Inflammatory macrophage treated with lipopolysaccharide for 4 hours (primary cell): ENCODE measurements at regions not wholly inside any gene's neighbourhood (a gene's known extent, or its start where the extent isn't known, plus 50 kb on each side); places are given as distances from the start of the nearest gene placed in this dataset.

Experiments used
- DNase-seq: peaks from one replicate; pipeline ENCODE4 v3.0.0-alpha.2; 2020

DNA sequence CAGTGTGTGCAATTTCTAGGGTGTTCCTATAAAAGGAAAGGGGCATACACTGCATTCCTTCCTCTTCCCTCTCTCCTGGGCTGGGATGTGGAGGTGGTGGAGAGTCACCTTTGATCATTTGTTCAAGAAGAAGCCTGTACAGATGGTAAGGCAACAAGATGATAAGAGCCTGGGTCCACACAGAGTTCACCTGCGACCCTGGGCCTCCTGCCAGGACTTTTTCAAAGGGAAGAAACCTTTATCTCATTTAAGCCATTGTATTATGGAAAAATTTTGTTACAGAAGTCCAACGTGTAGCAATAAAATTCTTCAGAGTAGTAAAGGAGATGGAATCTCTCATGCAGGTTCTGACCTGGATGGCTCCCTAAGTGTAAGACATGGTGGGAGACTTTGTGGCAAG lies 189.1 kb downstream of the MIS18A start:
- DNase-seq = no peak

DNA sequence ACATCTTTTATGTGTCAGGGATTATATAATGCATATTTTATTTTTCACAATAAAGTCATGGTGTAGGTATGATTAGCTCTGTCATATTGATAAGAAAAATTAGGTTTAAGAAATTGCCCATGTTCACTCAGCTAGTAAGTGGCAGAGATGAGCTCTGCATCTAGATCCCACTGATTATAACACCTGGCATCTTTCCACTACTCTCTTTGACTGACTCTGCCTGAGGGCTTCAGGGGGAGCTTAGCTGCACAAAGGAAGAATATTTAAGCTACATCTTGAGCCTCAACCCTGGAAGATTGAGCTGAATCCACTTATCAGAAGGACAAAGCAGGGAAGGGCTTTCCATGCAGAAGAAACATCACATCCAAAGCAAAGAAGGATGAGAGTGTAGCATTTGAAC lies 190.4 kb downstream of the MIS18A start:
- no peak for DNase-seq

DNA sequence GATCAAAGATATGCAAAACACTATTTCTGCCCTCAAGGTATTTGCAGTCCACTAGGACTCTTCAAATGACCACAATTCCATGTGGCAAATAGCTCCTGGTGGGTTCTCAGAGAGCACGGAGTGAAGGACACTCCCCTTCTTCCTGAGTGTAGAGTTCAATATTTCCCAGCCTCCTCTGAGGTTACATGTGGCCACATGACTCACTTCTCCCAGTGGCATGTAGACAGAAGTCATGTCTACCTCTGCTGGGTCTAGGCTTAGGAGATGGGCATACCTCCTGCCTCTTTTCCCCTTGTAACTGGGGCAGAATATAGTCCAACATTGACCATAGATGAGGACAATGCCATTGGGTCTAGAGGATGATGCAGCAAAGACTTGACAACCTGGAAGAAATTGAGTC lies 191.4 kb downstream of the MIS18A start:
- no peak for DNase-seq

DNA sequence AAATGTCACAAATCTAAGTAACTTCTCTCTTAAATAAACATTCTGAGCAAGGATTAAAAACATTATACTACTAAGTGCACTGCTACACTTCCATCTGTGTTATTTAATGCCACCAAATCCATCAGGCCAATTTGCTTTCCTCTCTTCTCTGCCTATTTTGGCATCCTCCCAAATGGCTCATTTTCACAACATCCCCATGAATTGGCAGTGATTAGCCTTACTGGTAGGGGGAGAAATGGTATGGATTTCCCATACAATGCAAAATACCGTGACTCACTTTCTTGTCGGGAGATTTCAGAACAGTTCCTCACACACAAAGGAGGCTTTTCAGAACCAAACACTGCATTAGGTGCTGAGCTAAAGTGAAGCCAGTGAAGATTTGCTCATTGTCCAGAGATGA lies 195.7 kb downstream of the MIS18A start:
- DNase-seq = no peak

DNA sequence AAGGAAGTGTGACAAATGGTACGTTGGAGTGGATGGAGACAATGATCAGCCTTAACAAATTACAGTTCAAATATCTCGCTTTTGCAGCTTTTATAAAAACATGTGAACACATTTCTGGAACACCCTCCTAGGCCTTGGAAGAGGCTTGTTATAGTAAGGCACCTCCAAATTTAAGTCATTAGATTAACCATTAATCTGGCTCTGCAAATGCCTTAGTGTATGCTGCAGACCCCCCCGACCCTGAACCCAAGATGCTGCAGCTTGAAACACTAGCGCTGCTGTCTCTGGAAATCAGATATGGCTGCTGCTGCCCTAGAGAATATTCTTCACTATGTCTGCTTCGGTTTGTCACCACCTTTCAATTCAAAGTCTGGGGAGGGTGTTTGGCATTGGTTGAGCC lies 196.4 kb downstream of the MIS18A start:
- no peak for DNase-seq

DNA sequence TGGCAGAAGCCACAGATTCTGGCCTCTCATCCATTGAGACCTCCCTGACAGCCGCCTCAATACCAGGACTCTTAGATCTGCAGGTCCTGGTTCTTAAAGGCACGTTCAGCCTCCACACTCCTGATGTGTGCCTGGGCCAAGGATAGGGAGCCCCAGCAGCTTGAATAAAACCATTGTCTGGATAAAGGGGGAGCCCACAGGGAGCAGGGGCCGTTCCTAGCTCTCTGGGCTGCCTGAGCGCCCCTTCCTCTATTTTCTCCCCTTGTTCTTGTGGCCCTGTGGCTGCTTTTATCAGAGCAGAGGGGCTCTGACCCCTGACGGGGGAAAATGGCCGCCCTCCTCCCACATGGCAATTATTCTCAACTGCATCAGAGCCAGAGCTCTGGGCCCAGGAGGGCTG lies 200.8 kb downstream of the HUNK start:
- DNase-seq = no peak

DNA sequence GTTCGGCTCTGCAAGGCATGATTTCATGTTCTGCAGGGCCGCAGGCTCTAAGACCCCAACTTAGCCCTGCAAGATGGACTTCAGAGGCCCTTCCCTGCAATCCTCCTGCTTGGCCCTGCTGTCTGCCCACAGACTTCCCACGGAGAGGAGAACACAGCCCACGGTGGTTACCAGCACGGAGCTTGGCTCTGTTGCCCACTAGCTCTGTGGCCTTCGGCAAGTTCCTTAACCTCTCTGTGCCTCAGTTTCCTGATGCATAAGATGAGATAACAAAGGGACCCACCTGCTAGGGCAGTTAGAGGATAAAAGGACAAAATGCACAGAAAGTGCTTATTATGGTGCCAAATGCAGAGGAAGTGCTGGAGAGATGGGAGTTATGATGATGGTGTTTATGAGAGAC lies 200.4 kb downstream of the HUNK start:
- no peak for DNase-seq

DNA sequence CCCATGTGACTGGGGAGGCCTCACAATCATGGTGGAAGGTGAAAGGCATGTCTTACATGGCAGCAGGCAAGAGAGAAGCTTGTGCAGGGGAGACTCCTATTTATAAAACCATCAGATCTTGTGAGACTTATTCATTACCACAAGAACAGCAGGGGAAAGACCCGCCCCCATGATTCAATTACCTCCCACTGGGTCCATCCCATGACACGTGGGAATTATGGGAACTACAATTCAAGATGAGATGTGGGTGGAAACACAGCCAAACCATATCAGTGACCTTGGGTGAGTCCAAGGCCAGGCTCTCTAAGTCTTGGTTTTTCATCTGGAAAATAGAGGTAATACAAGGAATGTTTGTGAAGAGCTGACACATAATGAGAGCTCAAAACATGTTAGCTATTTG lies 198.8 kb downstream of the HUNK start:
- peak; percentile 1 for DNase-seq

DNA sequence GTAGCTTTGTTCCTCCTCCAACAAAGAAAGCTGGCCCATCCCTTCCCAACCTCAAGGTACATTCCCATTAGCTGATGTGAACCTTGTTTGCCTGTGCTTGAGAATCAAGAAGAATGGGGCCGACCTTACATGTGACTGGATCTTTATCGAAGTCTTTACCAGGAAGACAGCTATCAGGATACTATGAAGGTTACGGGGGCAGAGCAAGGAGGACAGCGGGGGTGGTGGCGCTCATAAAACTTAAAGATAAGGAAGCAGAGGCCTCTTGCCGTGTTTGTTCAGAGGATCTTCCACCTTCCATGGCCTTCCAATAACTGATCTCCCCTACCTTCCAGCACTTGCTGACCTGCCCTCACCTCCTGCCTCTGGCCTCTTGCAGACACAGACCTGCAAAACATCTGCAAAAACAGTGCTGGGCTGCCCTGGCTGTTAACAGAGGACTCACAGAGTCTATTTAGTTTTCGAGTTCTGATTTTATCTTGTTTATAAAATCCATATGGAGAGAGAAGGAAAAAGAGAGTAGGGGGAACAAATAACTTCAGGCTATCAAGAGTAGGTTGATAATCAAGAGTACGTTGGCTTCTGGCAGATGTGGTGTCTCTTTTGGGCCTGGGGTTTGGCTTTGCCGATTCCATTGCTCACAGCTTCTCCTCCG lies 198.0 kb downstream of the HUNK start:
- no peak for DNase-seq

DNA sequence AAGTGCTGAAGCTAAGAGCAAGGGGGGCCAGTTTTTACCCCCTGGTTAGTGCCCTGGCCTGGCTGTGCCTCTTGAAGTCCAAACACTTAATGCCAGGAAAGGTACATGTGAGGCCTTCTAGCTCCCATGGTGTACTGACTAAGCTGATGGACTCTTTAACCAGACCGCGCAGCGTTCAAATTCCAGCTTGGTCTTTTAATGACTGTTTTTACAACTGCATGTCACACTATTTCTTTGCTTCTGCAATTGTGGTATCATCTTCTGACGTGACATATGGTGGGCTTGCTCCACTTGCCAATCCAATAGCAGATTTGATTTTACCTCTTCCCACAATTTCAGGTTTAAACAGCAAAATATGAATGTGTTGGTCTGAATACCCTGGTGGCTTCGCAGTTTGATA lies 197.3 kb downstream of the HUNK start:
- no peak for DNase-seq

DNA sequence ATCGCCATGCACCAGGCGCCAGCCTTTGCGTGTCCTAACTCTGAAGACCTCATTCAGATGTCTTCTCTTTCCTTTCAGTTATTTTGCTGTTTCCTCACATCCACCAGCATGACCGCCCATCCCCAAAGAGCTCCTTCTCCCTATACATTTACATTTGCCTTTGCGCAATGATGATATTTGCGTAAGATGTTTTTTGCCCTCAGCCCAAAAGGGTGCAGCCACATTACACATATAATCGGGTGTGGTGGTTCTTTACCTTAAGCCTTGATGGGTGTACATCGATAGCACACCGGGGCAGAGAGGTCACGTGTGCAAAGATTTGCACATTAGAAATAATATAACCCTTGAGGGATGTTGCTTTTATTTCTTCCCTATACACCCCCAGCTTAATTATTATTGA lies 192.8 kb downstream of the HUNK start:
- no peak for DNase-seq

DNA sequence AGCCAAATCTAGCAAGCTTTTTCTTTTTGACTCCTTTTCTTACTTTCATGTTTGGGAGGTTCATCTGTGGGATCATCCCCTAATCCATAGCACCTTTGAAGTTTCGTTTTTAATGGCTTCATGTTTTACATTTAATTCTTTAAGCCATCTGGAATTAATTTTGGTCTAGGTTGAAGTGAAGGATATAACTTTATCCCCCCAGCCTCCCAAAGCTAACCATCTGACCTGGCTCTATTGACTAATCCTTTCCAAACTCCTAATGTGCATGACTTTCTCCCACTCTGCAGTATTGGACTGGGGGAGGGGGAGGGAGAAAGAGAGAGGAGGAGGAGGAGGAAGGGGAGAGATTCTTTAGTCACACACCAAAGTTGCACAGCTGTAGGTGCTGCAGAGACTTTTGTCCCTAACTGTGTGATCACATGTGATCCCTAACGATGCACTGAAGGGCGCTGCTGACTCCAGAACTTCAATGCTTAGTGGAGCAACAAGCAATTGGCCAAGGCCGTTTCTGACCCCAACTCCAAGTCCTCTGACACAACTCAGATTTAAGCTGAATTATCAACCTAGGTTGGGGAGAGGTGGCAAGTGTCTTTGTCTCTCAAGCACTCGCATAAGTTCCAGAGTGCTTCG lies 191.6 kb downstream of the HUNK start:
- no peak for DNase-seq

DNA sequence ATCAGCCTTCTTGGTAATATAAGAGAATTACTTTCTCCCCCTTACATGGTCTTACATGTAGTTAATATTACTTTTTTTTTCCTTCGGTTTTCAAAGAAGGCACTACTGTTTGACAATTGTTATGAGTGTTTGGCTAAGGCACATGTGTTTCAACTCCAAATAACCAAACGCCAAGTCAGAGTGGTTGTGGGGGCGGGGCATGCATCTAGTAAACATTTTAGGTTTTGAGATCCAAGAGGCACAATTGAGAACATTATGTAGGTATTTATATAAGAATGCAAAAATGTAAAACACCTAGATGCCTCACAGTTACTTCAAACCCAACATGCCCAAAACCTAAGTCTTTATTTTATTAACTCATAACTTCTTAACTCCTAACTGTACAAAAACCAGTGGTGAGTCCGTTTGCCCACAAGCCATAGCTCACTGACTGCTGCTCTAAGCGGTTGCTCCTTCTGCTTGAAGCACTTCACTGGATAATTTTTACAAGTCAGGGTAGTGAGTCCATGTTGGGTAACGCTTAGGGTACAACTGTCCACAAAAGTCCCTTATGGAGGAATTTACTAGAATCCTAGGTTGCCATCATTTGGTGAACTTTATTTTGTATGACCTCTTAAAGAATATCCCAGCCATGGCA lies 189.9 kb downstream of the HUNK start:
- no peak for DNase-seq

DNA sequence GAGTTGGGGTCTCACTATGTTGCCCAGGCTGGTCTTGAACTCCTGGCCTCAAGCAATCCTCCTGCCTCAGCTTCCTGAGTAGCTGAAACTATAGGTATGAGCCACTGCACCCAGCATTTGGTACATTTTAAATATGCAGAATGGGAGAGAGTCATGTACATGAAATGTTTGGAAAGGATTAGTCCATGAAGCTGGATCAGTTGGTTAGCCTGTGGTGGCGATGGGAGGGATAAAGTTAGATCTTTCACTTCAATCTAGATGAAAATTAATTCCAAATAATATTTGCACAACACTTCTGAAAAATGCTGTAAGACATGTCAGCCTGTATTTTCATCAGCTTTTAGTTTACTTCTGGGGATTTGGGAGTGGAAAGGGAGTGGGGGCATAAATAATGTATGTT lies 188.9 kb downstream of the HUNK start:
- DNase-seq = no peak

DNA sequence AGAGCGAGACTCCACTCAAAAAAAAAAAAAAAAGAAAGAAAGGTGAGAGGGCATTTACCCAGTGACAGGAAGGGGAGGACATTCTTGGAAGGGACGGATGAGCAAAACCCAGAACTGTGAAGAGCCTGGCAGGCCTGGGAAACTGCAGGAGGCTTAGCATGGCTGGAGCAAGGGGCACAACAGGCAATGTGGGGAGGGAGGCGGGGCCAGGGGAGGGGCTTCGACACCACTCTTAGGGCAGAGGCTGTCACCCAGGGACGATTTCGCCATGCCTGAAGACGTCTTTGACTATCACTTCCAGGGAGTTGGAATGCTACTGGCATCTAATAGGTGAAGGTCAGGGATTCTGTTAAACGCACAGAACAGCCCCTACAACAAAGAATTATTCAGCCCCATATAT lies 184.0 kb downstream of the HUNK start:
- DNase-seq = no peak

DNA sequence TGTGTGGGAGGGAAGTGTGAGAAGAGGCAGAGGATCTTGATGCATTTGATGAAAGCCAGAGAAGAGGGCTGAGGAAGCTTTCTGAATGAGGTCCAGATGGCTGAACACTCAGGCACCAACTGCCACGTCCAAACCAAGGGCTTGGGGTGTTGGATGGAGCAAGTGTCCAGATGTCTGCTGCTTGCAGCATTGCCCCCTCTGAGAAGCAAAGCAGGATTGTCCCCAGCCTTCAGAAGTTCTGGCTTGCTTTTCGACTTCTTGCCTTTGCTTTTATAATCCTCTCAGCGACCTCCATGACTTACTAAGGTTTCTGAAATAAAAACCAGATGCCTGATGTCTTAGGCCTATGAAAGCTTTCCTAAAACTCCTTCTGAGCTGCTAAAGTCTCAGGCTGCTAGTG lies 182.5 kb downstream of the HUNK start:
- no peak for DNase-seq
